Tibial nerve (tissue), 3 donors: ENCODE measurements at regions not wholly inside any gene's neighbourhood (a gene's known extent, or its start where the extent isn't known, plus 50 kb on each side); places are given as distances from the start of the nearest gene placed in this dataset.

ENCODE experiments used
- POLR2A ChIP-seq, 2 donors: fragments of 450-650 bp; IDR thresholded peaks; one replicate each; pipeline ENCODE4 v1.6.1; 2017; ENCODE audit warnings: antibody characterized with exemption in 2 of 2, mild to moderate bottlenecking in 2 of 2, moderate library complexity in 2 of 2
- TF ChIP-seq, protein P1 (sequence below), 5 experiments: fragments of 200-600 bp in 3 of 5; fragments of 450-650 bp in 2 of 5; sonication (generic) in 3 of 5; IDR thresholded peaks; one replicate each; pipeline ENCODE4 v1.5.1; 2016 to 2019; ENCODE audit warnings: antibody characterized with exemption in 5 of 5, mild to moderate bottlenecking in 3 of 5, moderate library complexity in 2 of 5

DNA sequence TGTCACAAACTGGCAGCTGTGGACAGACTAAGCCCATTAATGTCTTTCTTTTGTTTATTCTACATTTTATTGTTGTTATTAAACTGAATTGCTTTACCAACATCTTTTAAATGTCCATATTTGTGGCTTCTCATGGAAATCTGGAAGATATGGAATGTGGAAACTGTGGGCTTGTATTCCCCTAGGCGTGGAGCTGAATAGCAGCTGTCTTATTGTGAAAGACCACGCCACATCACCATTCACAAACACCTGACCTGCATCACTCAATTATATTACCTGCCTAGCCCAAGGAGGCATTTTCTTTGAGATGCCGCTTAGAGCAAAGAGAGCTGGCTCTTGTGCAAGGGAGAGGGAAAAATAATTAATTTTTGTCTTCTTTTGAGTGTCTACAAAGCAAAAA, 96.9 kb upstream of the GPRIN3 start:
- TF ChIP-seq, protein P1, sequence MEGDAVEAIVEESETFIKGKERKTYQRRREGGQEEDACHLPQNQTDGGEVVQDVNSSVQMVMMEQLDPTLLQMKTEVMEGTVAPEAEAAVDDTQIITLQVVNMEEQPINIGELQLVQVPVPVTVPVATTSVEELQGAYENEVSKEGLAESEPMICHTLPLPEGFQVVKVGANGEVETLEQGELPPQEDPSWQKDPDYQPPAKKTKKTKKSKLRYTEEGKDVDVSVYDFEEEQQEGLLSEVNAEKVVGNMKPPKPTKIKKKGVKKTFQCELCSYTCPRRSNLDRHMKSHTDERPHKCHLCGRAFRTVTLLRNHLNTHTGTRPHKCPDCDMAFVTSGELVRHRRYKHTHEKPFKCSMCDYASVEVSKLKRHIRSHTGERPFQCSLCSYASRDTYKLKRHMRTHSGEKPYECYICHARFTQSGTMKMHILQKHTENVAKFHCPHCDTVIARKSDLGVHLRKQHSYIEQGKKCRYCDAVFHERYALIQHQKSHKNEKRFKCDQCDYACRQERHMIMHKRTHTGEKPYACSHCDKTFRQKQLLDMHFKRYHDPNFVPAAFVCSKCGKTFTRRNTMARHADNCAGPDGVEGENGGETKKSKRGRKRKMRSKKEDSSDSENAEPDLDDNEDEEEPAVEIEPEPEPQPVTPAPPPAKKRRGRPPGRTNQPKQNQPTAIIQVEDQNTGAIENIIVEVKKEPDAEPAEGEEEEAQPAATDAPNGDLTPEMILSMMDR (IDR thresholded peaks at IDR 0.05), result no peak
- no peak for TF ChIP-seq POLR2A (IDR thresholded peaks at IDR 0.05)
